NT2/D1 (cell line): ENCODE measurements at regions not wholly inside any gene's neighbourhood (a gene's known extent, or its start where the extent isn't known, plus 50 kb on each side); places are given as distances from the start of the nearest gene placed in this dataset.

ENCODE experiments used
- SUZ12 ChIP-seq: IDR thresholded peaks from 2 replicates; pipeline ENCODE4 v1.6.1; 2011; ENCODE audit not compliant: insufficient read length, insufficient read depth; ENCODE audit errors: extremely low read depth
- YY1 ChIP-seq: IDR thresholded peaks from 2 replicates; pipeline ENCODE4 v1.6.1; 2011; ENCODE audit not compliant: insufficient read length, insufficient read depth
- ZNF274 ChIP-seq: IDR thresholded peaks from 2 replicates; pipeline ENCODE4 v1.6.1; 2011; ENCODE audit warnings: mild to moderate bottlenecking, low read depth, low read length

DNA sequence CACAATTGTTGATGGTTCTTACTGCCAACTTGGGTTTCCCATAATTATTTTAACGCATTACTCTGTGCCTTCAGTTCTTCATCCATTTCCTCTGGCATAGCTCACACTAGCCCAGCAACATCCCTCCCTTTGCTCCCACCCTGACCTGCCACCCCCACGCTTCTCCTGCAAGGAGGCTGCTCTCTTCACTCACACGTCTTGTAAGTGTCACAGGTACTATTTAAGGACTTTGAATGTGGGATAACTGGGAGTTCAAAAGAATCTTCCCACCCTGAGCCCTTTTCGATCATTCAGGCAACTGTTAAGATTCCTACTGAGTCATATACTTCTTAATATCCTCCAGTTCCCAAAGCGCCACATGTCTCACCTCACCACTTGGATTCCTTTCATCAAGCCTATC is 95.4 kb downstream of the PXDC1 start:
- TF ChIP-seq ZNF274 (no peak), YY1 (no peak), SUZ12 (no peak)
